Lower lobe of right lung (tissue), 2 donors: ENCODE measurements at regions not wholly inside any gene's neighbourhood (a gene's known extent, or its start where the extent isn't known, plus 50 kb on each side); places are given as distances from the start of the nearest gene placed in this dataset.

Source experiments
- ATAC-seq, 2 donors: fragments of 200-7000 bp; cut with Tn5 transposase; one replicate each; pipeline ENCODE4 v1.9.1; 2020 to 2022; ENCODE audit warnings: mild to moderate bottlenecking in 2 of 2, moderate library complexity in 2 of 2
- DNase-seq: peaks from one replicate; pipeline ENCODE4 v3.0.0-alpha.2; 2020
- H3K27ac ChIP-seq: fragments of 200-600 bp; one replicate; pipeline ENCODE4 v1.8.0; 2022
- H3K27me3 ChIP-seq: fragments of 200-600 bp; one replicate; pipeline ENCODE4 v1.8.0; 2022; ENCODE audit warnings: low read depth
- H3K36me3 ChIP-seq: fragments of 200-600 bp; one replicate; pipeline ENCODE4 v1.8.0; 2022; ENCODE audit warnings: mild to moderate bottlenecking
- H3K4me1 ChIP-seq: fragments of 200-600 bp; one replicate; pipeline ENCODE4 v1.8.0; 2022
- H3K4me3 ChIP-seq: fragments of 200-600 bp; one replicate; pipeline ENCODE4 v1.8.0; 2022; ENCODE audit warnings: mild to moderate bottlenecking
- H3K9me3 ChIP-seq: fragments of 200-600 bp; one replicate; pipeline ENCODE4 v1.8.0; 2022
- intact Hi-C: fragments of 100-400 bp; cut with DNase I; formaldehyde crosslinking; loops from one replicate; pipeline ENCODE4 v1.11.0; 2022
- TF ChIP-seq, protein P1 (sequence below): fragments of 200-600 bp; IDR thresholded peaks from one replicate; pipeline ENCODE4 v1.8.0; 2022; ENCODE audit warnings: antibody characterized with exemption, mild to moderate bottlenecking
- donor health status: DM: no; HTN: yes; CAD: no; lungs with severe emphysema.

DNA sequence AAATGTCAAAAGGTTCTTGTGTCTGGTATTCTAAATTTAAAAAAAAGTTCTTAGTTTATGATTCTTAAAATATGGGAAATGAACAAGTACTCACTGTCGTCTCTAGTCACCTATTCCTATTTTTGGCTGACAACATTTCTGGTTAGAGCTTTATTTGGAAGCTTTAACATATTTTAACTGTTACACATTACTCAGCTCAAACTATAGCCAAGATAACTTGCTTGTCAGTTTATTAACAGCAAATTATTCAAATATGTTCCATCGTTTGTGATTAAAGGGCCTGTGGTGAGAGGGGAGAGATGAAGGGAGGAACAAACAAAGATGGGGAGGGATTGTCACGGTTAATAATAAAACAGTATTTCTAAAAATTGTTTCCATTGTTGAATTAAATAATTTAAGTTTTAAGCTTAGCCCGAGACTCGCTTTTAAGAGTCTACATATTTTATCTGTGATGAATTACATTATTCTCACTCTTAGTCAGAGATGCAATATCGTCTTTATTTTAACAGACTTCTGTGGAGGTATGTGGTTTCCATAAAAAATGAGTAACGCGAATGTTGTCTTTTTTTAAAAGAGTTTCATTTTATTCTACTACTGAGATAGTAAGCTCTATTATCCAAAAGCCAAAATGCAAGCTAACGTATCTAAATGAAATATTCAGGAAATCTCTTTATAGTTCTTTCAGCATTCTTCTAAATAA lies 321.9 kb upstream of the PMFBP1 start:
- no peak for DNase-seq
- intact Hi-C loops = no loop called here
- Histone ChIP-seq H3K27me3 (no peaks in the 10 kb centered on the region), H3K9me3 (no peaks in the 10 kb centered on the region), H3K36me3 (no peaks in the 10 kb centered on the region), H3K4me3 (no peak overlapping the region), H3K4me1 (no peaks in the 10 kb centered on the region), H3K27ac (no peak overlapping the region)
- TF ChIP-seq, protein P1, sequence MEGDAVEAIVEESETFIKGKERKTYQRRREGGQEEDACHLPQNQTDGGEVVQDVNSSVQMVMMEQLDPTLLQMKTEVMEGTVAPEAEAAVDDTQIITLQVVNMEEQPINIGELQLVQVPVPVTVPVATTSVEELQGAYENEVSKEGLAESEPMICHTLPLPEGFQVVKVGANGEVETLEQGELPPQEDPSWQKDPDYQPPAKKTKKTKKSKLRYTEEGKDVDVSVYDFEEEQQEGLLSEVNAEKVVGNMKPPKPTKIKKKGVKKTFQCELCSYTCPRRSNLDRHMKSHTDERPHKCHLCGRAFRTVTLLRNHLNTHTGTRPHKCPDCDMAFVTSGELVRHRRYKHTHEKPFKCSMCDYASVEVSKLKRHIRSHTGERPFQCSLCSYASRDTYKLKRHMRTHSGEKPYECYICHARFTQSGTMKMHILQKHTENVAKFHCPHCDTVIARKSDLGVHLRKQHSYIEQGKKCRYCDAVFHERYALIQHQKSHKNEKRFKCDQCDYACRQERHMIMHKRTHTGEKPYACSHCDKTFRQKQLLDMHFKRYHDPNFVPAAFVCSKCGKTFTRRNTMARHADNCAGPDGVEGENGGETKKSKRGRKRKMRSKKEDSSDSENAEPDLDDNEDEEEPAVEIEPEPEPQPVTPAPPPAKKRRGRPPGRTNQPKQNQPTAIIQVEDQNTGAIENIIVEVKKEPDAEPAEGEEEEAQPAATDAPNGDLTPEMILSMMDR = no peak
- ATAC-seq = no peak

- Histone ChIP-seq H3K9me3 (no peaks in the 10 kb centered on the region), H3K4me3 (no peak overlapping the region), H3K36me3 (no peaks in the 10 kb centered on the region), H3K27me3 (no peaks in the 10 kb centered on the region), H3K4me1 (no peaks in the 10 kb centered on the region), H3K27ac (no peak overlapping the region)
- TF ChIP-seq, protein P1 = no peak
- DNase-seq (no peak), ATAC-seq (no peak)
- intact Hi-C loops = no loop called here
Observed at GRCh38 chr16:72487283-72487682, 315.3 kb upstream of the PMFBP1 start.

DNA sequence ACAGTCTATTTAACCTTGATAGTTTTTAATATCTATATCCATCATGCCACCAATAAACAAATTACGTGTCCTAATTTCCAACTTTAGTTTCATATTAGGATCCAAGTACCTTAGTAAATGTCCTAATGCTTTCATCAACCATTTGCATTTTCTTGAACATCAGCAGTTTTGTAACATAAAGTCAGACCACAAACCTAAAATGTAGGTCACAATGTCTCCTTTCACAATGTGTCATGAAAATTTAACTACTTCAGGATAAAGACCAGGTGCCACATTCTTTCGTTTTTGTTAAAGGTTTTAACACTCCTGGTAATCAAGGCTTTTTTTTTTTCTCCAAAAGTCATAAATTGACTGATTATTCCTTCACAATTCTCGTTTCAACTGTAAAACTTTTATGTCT lies 310.7 kb upstream of the PMFBP1 start:
- DNase-seq = no peak

DNA sequence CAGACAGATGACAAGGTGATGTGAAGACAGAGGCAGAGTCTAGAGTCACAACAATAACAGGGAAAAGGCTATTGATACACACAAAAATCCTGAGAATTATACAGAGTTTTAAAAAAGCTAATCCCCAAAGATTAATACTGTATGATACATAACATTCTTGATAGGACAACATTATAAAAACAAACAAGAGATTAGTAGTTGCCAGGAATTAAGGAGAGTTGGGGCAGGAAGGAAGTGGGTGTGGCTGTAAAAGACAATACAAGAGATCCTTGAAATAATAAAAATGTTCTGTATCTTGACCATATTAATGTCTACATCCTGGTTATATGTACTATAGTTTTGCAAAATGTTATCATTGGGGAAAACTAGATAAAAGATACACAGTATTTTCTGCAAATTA lies 309.5 kb upstream of the PMFBP1 start:
- intact Hi-C loops = no loop called here
- H3K4me3 ChIP-seq = no peak overlapping the region
- H3K27me3 ChIP-seq = no peaks in the 10 kb centered on the region
- TF ChIP-seq, protein P1 = no peak
- H3K27ac ChIP-seq = no peak overlapping the region
- ATAC-seq = no peak
- H3K4me1 ChIP-seq = no peaks in the 10 kb centered on the region
- H3K9me3 ChIP-seq = no peaks in the 10 kb centered on the region
- DNase-seq = no peak
- H3K36me3 ChIP-seq = no peaks in the 10 kb centered on the region

More for the DNA sequence above, 310.7 kb upstream of the PMFBP1 start:
- Histone ChIP-seq H3K27me3 (no peaks in the 10 kb centered on the region), H3K36me3 (no peaks in the 10 kb centered on the region), H3K9me3 (no peaks in the 10 kb centered on the region), H3K27ac (no peak overlapping the region), H3K4me3 (no peak overlapping the region), H3K4me1 (no peaks in the 10 kb centered on the region)
- intact Hi-C loops = no loop called here
- TF ChIP-seq, protein P1 = no peak
- ATAC-seq = no peak

DNA sequence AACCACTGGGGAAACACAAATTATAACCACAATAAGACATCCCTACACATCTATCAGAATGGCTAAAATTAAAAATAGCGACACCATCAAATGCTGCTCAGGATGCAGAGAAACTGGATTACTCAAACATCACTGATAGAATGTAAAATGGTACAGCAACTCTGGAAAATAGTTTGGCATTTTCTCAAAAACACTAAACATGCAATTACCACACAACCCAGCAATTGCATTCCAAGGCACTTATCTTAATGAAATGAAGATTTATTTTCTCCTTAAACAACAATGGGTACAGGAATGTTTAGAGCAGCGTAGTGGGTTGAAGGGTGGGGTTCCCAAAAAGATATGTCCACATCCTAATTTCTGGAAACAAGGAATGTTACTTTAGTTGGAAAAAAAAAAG lies 309.0 kb upstream of the PMFBP1 start:
- TF ChIP-seq, protein P1 = no peak
- Histone ChIP-seq H3K9me3 (no peaks in the 10 kb centered on the region), H3K27me3 (no peaks in the 10 kb centered on the region), H3K36me3 (no peaks in the 10 kb centered on the region), H3K4me1 (no peaks in the 10 kb centered on the region), H3K4me3 (no peak overlapping the region), H3K27ac (no peak overlapping the region)
- intact Hi-C loops = no loop called here
- DNase-seq (no peak), ATAC-seq (no peak)
